GM18498 (cell line): ENCODE measurements at regions not wholly inside any gene's neighbourhood (a gene's known extent, or its start where the extent isn't known, plus 50 kb on each side); places are given as distances from the start of the nearest gene placed in this dataset.

Experiments
- ATAC-seq: cut with Tn5 transposase; IDR thresholded peaks from one replicate; pipeline ENCODE4 v1.9.1; 2021; ENCODE audit warnings: mild to moderate bottlenecking, moderate library complexity; ENCODE audit not compliant: unreplicated experiment

DNA sequence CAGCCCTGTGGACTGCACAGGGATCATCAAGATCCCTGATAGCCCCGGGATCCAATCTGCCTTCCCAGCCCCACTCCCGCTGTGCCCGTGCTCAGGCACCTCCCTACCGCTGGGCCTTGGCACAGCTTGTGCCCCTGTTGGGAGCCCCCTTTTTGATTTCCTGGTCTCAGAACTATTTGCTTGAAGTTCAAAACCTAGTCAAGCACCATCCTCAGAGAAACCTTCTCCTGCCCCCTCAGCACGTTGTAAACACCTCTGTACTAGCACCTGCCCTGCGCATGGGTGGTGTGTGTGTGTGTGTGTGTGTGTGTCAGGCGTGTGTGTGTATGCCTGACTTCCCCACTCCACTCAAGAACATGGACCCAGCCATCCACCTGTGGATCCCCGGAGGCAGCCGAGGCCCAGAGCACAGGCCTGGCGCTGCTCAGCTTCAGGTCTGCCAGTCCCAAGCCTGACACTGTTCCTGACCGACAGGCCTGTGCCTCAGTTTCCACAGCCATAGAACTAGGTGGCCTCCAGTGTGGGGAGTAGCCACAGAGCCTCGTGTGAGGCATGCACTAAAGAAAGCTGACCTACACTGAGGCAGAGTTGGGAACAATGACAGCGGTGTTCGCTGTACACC is 65.5 kb downstream of the ADRA2C start:
- ATAC-seq = no peak

DNA sequence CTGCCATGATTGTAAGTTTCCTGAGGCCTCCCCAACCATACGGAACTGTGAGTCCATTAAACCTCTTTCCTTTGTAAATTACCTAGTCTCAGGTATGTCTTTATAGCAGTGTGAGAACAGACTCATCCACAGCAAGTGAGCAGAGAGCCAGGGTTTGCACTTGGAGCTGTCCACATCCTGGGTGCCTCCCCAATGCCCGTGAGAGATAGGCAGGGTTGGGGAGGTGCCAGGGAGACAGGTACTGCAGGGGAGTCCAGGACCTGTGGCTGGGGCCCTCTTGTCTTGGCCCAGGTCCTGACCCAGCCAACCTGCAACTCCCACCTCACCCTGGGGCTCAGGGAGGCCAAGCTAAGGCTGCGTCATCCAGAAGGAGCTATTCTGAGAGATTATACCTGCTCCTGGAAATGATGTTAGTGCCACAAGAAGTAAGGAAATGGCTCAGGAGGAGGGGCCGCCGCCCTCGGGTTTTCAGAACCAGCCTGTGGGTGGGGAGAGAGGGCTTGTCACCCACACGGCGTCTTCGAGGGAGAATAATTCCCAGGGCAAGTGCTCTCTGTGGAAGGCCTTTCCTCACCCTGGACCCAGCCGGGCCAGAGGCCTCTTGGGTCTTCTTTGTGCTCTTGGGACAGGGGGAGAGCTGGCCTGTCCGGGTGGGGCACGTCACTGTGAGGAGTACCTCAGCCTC is 66.5 kb downstream of the ADRA2C start:
- no peak for ATAC-seq

DNA sequence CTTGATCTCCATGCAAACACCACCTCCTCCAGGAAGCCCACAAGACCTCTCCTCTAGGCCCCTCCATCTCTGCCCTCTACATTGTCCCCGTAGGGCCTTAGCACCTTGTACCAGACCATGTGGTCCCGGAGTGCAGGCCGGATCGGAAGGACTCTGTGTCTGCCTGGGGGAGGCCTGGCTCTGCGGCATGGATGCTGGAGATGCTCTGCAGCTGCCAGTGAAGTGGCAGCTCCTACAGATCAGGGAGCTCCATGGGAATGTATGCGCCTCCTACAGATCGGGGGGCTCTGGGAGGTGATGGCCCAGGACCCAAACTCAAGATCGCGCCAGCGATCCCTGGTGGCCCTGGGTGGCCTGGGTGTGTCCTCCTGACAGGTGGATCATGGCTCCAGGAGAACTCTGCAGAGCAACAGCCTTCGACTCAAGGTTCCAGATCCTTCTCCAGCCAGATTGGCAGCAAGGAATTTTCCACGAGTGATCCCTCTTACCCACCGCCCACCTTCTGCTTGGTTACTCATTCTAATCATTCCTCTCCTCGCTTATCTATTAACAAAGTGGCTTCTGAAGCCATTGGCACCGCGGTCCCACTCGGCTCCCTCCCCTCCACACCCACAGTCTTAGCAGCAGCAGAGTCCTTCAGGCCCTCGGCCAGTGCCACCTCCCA is 67.3 kb downstream of the ADRA2C start:
- ATAC-seq = no peak

DNA sequence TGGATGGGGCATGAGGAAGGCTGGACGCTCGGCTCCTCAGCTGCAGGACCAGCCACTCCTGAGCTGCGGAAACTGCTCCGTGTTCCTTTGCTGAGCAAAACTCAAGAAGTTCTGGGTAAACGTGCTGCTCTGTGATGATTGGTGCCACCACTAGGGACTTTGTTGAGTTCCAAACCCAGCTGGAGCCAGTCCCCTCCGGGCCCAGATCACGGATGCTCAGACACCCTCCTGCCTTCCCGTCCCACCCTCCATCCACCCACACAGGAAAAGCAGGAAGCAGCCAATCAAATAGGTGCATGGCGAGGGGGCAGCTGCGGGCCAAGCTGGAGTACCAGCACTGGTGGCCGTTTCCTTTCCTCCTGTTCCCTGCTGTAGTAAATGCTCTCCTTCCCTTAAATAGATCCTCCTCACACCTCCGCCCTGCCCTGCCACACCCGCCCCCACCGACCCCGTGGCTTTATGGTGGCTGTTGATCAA is 68.0 kb downstream of the ADRA2C start:
- ATAC-seq = no peak

DNA sequence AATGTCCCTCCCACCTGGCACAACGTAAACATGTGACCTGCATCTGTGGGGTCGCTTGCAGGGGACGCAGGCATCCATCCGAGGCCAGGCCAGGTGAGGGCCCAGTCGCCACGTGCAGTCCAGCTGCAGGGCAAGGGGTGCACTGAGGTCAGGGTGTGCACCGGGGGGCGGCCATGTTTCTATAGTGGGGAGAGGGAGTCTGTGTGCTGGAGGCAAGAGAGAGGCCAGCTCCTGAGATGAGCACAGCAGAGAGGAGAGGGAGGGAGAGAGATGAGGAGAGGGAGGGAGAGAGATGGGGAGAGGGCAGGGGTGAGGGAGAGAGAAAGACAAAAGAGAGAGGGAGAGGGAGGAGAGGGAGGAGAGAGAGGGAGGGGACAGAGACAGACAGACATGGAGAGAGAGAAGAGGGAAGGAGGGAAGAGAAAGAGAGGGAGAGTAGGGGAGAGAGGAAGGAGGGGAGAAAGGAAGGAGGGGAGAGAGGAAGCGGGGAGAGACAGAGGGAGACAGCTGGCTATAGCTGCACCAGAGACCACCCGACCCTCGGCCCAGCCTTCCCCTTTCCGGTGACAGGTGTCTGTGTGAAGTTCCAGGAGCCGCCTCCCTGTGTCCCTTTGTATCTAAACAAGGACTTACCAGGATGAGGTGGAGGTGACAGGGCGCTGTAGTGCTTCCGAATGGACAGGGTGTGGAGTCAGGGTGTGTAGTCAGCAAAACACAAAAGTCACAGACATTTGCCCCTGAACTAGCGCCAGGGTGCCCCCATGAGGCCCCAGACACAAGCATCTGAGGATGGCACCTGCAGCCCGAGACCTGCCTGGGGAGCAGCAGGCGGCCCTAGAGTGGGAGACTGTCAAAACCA is 68.7 kb downstream of the ADRA2C start:
- no peak for ATAC-seq

DNA sequence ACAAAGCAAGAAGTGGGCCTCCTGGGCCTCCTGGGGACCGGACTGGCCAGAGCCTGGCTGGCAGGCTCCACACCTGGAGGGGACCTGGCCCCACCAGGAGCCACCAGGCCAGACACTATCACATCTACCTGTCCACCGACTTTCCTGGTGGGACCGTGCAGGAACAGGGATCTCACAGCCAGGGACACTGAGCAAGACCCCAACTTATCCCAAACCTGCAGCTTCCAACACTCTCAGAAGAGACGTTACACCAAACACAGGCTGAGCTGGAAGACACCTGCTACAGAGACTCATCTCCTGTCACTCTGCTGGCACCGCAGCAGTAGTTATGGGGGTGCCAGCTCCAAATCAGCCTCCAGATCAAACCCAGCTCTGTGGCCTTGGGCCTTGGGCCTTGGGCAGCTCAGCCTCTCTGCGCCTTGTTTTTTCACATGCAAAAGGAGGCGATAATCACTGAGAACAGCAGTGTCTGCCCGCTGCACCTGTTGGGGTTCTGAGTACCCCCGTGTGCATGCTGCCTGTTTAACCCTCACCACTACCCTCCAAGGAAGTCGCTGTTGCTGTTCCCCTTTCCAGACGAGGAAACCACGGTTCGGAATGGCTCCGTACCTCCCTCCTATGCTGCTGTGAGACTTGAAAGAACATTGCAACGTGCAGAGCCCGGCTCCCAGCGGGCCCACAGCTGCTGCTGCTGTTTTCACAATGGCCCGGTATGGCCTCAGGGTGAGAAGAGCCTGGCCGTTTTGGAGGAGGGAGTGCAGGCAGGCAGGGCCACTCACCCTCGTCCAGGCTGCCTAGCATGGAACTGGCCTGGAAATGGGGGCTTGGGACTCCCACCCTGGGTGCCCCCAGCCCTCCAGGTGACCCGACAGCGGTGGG is 69.6 kb downstream of the ADRA2C start:
- no peak for ATAC-seq

DNA sequence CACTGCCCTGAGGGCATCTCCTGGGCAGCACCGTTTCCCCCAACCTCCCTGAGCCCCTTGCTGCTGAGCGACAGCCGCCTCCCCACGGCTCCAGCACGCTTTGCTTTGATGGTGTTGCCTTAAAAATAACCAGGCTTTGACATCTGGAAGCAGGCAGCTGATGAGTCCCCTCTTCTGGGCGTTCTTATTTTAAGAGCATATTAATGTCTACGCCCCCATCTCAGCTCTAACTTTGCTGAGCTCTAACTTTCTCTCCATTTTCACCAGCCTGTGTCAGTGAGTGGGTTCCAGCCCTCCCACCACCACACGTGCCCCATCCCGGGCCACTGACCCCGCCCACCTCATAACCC is 70.2 kb downstream of the ADRA2C start:
- no peak for ATAC-seq

DNA sequence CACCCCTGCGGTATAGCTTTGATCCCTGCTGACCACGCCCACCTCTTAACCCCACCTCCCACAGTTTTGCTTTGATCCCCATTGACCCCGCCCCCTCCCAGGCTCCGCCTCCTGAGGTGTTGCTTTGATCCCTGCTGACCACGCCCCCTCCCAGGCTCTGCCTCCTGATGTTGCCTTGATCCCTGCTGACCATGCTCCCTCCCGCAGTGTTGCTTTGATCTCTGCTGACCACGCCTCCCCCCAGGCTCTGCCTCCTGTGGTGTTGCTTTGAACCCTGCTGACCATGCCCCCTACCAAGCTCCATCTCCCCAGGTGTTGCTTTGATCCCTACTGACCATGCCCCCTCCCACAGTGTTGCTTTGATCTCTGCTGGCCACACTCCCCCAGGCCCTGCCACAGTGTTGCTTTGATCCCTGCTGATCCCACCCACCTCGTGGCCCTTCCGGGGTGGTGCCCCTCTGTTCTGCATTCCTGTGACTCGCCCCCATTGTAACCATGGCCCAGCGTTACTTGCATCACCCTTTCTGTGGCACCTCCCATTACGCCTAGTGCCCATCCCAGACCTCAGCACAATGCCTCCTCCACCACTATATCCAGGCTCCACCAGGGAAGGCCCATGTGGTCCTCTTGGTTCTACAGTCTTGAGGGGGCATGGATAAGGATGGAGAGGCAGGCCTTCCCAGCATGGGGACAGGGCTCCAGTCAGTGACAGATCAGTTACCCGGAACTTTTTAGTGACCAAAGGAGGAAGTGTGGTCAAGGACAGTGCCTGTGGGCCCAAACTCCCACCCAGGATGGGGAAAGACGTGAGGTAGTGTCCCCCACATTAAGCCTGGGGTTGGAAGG is 70.8 kb downstream of the ADRA2C start:
- no peak for ATAC-seq

DNA sequence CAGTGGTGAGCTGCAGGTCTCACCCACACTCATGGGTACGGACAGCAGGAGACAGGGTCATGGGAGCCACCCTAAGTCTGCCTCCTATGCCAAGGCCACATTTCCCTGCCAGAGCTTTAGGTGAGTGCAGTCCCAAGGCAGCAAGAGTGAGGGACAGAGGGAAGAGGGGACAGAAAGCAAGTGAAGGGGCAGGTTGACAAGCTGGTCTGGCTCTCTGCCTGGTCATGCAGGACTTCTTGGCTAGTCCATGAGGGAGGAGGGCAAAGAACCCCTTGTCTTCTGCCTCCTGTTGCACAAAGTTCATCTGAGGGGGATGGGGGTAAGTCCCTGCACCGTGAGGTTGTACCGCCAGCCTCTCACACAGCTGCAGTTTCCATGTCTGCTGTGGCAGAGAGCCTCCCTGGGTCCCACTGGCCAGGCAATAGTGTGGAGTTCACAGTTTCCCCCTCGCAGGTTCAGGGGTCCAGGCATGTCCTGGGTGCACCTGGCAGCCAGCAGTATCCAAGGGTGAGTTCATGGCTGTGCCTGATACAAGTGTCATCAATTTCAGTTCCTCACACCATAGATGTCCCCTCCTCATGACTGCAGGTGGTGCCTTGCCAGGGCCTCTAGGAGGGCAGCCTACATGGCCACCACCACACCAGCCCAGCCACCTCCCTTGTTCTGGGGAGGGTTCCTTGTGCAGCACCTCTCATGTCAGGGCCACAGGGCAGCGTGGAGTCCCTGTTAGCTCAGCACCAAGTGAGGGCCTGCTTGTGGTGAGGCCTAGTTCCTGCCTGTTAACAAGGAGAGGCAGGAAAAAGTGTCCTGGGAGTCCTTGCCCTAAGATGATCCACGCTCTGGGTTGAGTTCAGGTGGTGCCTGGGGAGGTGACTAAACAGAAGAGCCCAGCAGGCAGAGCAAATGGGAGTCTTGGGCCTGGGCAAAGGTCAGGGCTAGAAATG is 72.5 kb downstream of the ADRA2C start:
- ATAC-seq = no peak

DNA sequence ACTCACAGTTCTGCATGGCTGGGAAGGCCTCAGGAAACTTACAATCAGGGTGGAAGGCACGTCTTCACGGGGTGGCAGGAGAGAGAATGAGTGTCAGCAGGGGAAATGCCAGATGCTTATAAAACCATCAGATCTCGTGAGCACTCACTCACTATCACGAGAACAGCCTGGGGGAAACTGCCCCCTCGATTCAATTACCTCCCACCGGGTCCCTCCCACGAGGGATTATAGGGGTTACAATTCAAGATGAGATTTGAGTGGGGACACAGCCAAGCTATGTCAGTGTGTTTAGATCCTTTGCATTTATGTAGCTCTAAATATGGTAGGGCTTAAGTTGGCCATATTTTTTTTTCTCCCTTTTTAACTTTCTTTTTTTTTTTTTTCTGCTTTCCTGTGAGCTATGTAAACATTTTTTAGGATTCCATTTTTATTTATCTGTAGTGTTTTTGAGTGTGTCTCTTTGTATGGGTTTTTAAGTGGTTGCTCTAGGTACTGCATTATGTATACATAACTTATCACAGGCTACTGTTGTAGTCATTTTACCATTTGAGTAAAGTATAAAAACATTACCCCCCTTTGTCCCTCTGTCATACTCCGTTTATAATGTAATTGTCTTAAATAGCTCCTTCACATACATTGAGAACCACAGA is 79.0 kb downstream of the ADRA2C start:
- no peak for ATAC-seq

DNA sequence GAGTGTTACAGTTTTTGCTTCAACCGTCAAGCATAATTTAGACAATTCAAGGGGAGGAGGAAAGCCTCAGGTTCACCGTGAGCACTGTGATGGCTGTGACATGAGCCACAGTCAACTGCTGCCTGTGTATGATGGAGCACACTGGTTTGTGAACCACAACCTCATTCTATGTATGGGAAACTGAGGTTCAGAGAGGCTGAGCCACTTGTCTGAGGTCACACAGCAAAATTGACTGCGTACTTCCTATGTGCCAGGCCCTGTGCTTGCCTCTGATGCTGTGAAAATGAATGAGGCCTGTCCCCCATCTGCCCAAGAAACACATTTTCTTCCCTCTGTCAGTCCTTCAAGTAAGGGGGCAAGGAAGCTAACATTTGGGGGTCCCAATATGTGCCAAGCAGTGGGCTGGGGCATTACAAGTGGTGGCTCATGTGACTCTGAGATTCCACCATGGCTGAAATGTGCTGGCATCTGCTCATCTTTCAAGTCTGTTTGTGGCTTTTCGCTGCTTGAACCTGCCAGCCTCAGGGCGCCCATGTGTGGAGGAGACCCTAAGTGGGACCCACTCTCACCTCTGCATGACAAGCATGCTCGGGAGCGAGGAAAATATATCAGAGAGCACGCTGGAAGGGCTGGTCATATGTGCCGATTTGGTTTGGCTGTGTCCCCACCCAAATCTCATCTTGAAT is 79.7 kb downstream of the ADRA2C start:
- no peak for ATAC-seq

DNA sequence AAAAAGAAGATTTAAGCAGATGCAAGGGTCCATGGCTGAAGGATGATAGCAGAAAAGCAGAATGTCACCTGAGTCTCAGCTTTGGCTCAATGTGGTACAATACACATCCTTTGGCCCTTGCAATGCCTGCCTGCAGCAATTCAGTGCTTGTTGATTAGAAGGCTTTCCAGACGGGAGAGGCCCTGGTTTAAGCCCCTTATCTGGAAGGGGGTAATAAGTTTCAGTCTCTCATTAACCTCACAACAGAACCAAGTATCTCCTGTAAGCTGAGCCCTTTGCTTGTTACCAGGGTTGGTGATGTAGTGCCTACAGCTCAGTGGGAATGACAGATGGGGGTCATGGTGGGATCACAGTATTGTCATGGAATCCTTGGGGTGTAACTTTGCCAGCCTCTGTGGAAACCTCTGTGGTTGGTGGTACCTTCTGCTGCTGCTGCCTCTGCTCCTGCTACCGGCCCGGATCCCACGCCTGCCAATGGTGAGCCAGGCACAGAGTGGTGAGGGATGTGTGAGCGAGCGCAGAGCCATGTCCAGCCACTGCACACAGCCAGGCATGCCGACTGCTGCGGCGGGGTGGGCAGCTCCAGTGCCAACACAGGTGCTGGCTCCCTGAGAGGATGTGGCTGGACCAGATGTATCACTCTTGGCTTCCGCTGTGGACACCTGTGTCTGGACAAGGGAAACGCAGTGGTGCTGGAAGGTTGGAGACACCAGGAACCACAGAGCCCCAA is 81.2 kb downstream of the ADRA2C start:
- ATAC-seq = no peak

DNA sequence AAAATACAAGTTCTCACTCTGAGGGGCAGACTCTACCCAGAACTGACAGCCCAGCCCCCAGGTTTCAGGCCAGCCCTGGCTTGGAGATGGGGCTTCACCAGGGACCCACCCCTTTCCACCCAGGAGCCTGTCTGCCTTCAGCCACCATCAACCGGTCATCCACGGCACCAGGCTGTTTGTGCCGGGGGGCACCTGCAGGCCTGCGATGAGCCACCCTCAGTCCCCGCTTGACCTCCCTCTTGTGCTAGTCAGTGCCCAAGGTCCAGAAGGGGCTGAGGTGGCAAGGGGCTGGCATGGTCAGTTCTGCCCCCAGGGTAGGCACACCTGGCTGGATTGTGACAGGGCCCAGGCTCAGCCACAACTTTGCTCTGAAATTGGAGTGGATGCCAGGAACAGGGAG is 82.1 kb downstream of the ADRA2C start:
- ATAC-seq = no peak

DNA sequence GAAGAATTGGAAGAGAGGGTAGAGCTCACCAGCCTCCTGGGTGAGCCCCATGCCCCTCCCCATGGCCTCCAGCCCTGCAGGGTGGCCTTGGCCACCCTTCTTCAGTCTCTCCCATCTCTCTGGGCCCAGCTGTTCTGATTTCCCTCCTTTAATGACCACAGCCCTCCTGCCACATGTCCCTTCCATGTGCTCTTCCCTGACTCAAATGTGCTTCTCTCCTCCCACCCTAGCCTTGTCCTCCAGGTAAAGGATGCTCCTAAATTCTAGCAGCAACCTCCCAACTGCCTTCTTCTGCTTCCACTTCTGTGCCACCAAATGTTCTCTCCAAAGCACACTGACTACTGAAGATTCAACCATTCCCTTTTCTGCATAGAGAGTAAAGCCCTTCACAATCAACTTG is 83.0 kb downstream of the ADRA2C start:
- no peak for ATAC-seq

DNA sequence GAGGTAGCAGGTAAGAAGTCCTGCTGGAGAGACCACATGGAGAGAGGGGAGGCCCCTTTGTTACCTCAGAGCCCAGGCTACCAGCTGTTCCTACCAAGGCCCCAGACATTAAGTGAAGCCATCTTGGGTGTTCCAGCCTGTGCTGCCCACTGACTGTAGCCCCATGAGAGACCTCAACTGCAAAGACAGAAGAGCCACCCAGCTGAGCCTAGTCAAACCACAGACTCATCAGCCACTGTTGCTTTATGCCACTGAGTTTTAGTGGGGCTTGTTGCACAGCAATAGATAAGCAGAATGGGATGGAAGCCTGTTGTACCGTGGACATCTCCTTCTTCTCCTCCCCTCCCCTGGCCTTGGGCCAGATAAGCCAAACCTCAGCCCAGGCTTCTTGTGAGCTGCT is 83.9 kb downstream of the ADRA2C start:
- ATAC-seq = no peak

DNA sequence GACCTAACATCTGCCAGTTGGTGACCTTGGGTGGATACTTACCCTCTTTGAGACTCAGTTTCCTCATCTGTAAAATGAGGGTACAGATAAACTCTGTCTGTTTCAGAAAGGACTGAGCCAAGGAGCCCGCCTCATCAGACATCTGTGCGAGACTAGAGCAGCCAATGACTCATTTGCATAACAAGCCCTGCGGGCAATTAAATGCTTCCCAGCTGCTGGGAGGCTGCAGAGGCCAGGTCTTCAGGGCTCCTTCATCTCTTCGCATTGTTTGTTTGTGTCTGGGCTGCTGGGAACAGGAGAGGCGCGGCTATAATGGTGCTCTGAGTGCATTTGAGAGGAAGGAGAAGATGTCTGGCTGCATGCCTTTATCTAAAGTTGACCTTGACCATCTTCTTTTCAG is 85.0 kb downstream of the ADRA2C start:
- no peak for ATAC-seq

DNA sequence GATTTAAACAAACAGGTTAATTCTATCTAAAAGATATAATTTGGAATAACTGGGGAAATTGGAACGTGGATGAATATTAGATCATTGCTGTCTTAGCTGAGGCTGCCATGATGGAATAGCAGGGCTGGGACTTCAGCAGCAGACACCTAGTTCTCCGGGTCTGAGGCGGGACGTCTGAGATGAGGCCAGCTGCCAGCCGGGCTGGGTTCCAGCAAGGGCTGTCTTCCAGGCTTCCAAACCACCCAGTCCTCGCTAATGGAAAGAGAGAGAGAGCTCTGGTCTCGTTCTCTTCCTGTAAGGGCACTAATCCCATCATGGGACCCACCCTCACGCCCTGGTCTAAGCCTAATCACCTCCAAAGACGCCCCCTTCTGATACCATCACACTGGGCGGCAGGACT is 85.7 kb downstream of the ADRA2C start:
- no peak for ATAC-seq
